Astrocyte of the spinal cord (primary cell): ENCODE measurements at regions not wholly inside any gene's neighbourhood (a gene's known extent, or its start where the extent isn't known, plus 50 kb on each side); places are given as distances from the start of the nearest gene placed in this dataset.

Experiments used
- DNase-seq: peaks from one replicate; pipeline ENCODE4 v3.0.0; 2011; ENCODE audit warnings: low read depth, low spot score
- H3K4me3 ChIP-seq: 2 replicates; pipeline ENCODE4 v1.5.1; 2011; ENCODE audit warnings: low read depth, mild to moderate bottlenecking, low read length, moderate library complexity
- CTCF ChIP-seq: IDR thresholded peaks from 2 replicates; pipeline ENCODE4 v1.5.1; 2012; ENCODE audit warnings: low read depth, mild to moderate bottlenecking, low read length, inconsistent platforms
- in situ Hi-C: cut with HindIII; loops from 2 replicates; pipeline ENCODE4 v1.10.0; 2017; ENCODE audit warnings: low sequenced_read_pairs

GRCh38 chr16:35750157-35750689 is 2290.8 kb downstream of the TP53TG3F start:
- H3K4me3 ChIP-seq = no peak overlapping the region
- in situ Hi-C loops = no loop called here
- no peak for DNase-seq
- TF ChIP-seq CTCF = no peak

GRCh38 chr16:35750701-35751104 is 2291.3 kb downstream of the TP53TG3F start:
- in situ Hi-C loops = no loop called here
- no peak overlapping the region for H3K4me3 ChIP-seq
- TF ChIP-seq CTCF = no peak
- no peak for DNase-seq

- in situ Hi-C loops = no loop called here
- no peak overlapping the region for H3K4me3 ChIP-seq
- DNase-seq = no peak
- no peak for TF ChIP-seq CTCF
Observed at GRCh38 chr16:35751191-35751941, 2292.0 kb downstream of the TP53TG3F start.

GRCh38 chr16:35752012-35752772 is 2292.8 kb downstream of the TP53TG3F start:
- in situ Hi-C loops = no loop called here
- H3K4me3 ChIP-seq = no peak overlapping the region
- TF ChIP-seq CTCF = no peak
- DNase-seq = no peak

- TF ChIP-seq CTCF = no peak
- in situ Hi-C loops = no loop called here
- H3K4me3 ChIP-seq = no peak overlapping the region
- DNase-seq = no peak
Observed at GRCh38 chr16:35752773-35753558, 2293.6 kb downstream of the TP53TG3F start.
